ENCODE measurements at regions not wholly inside any gene's neighbourhood (a gene's known extent, or its start where the extent isn't known, plus 50 kb on each side); places are given as distances from the start of the nearest gene placed in this dataset.

DNA sequence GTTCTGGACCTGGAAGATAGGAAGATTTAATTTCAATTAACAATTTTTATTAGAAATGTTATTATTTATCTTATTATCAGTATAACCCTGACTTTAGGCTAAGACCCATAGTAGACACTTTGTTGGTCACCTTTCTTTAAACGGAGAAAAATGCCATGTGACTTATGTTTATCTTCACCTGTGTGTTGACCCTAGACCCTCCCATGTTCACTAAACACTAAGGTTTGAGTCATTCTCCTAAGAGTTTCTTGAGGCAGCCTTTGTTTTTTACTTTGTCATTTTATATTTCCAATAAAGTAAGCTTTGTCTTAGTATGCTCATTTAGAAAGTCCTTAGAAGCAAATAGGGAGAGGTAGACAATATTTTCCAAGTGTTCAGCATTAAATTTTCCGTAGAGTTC is 771.7 kb downstream of the METTL15 start:
- Histone ChIP-seq H4K20me1 (ENCODE audit: low read length) (no peaks in the 10 kb centered on the region), H3F3A (ENCODE audit: low read length, unreplicated experiment) (no peaks in the 10 kb centered on the region), H3K4me2 (ENCODE audit: low read length) (peak overlapping the region; percentile 33; the same call in 1 of the 2 replicates), H3K4me1 (ENCODE audit: insufficient read depth, low read length) (peaks cover 27% of the 10 kb centered on the region), H3K27me3 (ENCODE audit: low read length) (no peaks in the 10 kb centered on the region), H2AFZ (ENCODE audit: low read length) (no peak overlapping the region), H3K9ac (ENCODE audit: low read length) (no peak overlapping the region), H3K36me3 (ENCODE audit: low read depth, low read length) (no peaks in the 10 kb centered on the region), H3K79me2 (ENCODE audit: low read length) (no peaks in the 10 kb centered on the region), H3K9me3 (ENCODE audit: low read length) (no peaks in the 10 kb centered on the region), H3K4me3 (ENCODE audit: low read length) (no peak overlapping the region), H3K27ac (ENCODE audit: low read length) (peak overlapping the region; percentile 39; the same call in 1 of the 2 replicates), H3K9me2 (replicated peaks; ENCODE audit: low read length) (no peaks in the 10 kb centered on the region)
- BruUV-seq (replicated peaks) = no TSS peak
- intact Hi-C loops (cut with micrococcal nuclease) = loop anchor here (5.0 kb wide), 1 partner anchor 123 kb away; no protein-coding TSS in a partner anchor
- TF ChIP-seq, protein P1, sequence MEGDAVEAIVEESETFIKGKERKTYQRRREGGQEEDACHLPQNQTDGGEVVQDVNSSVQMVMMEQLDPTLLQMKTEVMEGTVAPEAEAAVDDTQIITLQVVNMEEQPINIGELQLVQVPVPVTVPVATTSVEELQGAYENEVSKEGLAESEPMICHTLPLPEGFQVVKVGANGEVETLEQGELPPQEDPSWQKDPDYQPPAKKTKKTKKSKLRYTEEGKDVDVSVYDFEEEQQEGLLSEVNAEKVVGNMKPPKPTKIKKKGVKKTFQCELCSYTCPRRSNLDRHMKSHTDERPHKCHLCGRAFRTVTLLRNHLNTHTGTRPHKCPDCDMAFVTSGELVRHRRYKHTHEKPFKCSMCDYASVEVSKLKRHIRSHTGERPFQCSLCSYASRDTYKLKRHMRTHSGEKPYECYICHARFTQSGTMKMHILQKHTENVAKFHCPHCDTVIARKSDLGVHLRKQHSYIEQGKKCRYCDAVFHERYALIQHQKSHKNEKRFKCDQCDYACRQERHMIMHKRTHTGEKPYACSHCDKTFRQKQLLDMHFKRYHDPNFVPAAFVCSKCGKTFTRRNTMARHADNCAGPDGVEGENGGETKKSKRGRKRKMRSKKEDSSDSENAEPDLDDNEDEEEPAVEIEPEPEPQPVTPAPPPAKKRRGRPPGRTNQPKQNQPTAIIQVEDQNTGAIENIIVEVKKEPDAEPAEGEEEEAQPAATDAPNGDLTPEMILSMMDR (conservative IDR thresholded peaks at IDR 0.05; ENCODE audit: low read depth, low read length) = no peak
- TF ChIP-seq EZH2 (IDR thresholded peaks at IDR 0.05; ENCODE audit: low read length, unreplicated experiment) (no peak), EZH2phosphoT487 (IDR thresholded peaks at IDR 0.05; ENCODE audit: borderline replicate concordance, low read length) (no peak)
- DNase-seq (peak; percentile 60), ATAC-seq (peak; percentile 78)
- POLR2A ChIA-PET (ENCODE audit: unreplicated experiment) = no interaction called here
- CTCF ChIA-PET = no interaction called here

DNA sequence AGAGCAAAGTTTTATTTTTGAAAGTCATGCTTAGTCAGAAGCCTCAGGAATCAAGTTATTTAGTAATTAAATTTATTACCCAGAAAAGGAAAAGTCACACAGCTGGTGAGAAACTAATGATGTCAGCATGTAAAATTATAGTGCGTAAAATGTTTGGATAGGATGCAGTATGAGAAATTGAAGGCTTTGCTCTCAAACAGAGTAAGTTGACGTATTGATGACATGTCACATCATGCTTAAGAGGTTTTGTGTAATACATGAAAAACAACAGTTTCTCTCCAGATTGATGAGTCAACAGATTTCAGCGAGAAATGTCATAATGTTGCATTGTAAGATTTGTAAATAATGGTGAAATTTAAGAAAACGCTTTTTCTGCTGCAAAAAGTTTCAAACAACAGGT is 769.8 kb downstream of the METTL15 start:
- peak; percentile 63 for DNase-seq
- Histone ChIP-seq H3K9ac (ENCODE audit: low read length) (0 out of 2 replicates have a peak overlapping the region, but pooled peaks have one; percentile 5), H2AFZ (ENCODE audit: low read length) (no peak overlapping the region), H3K36me3 (ENCODE audit: low read depth, low read length) (no peaks in the 10 kb centered on the region), H3K27ac (ENCODE audit: low read length) (peak overlapping the region; percentile 45), H3F3A (ENCODE audit: low read length, unreplicated experiment) (no peaks in the 10 kb centered on the region), H3K4me3 (ENCODE audit: low read length) (no peak overlapping the region), H3K79me2 (ENCODE audit: low read length) (no peaks in the 10 kb centered on the region), H4K20me1 (ENCODE audit: low read length) (no peaks in the 10 kb centered on the region), H3K27me3 (ENCODE audit: low read length) (no peaks in the 10 kb centered on the region), H3K9me2 (replicated peaks; ENCODE audit: low read length) (no peaks in the 10 kb centered on the region), H3K4me2 (ENCODE audit: low read length) (no peak overlapping the region), H3K9me3 (ENCODE audit: low read length) (no peaks in the 10 kb centered on the region), H3K4me1 (ENCODE audit: insufficient read depth, low read length) (peaks cover 29% of the 10 kb centered on the region)
- no TSS peak for BruUV-seq (replicated peaks)
- ChIA-PET POLR2A (ENCODE audit: unreplicated experiment) (no interaction called here), CTCF (no interaction called here)
- peak; percentile 52 for ATAC-seq
- TF ChIP-seq EZH2phosphoT487 (IDR thresholded peaks at IDR 0.05; ENCODE audit: borderline replicate concordance, low read length) (no peak), EZH2 (IDR thresholded peaks at IDR 0.05; ENCODE audit: low read length, unreplicated experiment) (no peak)
- TF ChIP-seq, protein P1 (conservative IDR thresholded peaks at IDR 0.05; ENCODE audit: low read depth, low read length) = no peak
- intact Hi-C loops (cut with micrococcal nuclease) = loop anchor here (5.0 kb wide), 1 partner anchor 121 kb away; no protein-coding TSS in a partner anchor

DNA sequence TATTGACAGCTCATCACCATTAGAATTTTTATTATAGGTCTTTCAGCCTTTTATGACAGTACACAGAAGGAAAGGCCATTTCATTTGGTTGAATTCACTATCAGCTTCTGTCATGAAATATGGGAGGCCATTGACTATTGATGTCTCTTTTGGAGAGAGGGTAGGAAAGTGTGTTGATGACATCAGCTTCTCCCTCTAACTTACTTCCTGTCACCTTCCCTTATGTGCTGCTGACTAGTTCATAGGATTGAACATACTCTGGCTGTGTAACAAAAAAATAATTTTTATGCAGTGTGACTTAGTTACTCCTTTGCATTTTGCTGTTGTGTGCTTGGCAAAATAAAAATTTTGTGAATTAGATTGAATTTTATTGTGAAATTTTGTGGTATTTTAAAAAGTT is 769.2 kb downstream of the METTL15 start:
- no peaks in the 10 kb centered on the region for H3K9me2 ChIP-seq (replicated peaks; ENCODE audit: low read length)
- BruUV-seq (replicated peaks) = no TSS peak
- peaks cover 29% of the 10 kb centered on the region for H3K4me1 ChIP-seq (ENCODE audit: insufficient read depth, low read length)
- no peak overlapping the region for H3K4me3 ChIP-seq (ENCODE audit: low read length)
- H3K9ac ChIP-seq (ENCODE audit: low read length) = 0 out of 2 replicates have a peak overlapping the region, but pooled peaks have one; percentile 5
- no peak overlapping the region for H3K4me2 ChIP-seq (ENCODE audit: low read length)
- CTCF ChIA-PET = no interaction called here
- DNase-seq (peak; percentile 29), ATAC-seq (peak; percentile 31; the same call in 1 of the 2 replicates)
- no peaks in the 10 kb centered on the region for H3K79me2 ChIP-seq (ENCODE audit: low read length)
- TF ChIP-seq EZH2phosphoT487 (IDR thresholded peaks at IDR 0.05; ENCODE audit: borderline replicate concordance, low read length) = no peak
- no peak for TF ChIP-seq EZH2 (IDR thresholded peaks at IDR 0.05; ENCODE audit: low read length, unreplicated experiment)
- TF ChIP-seq, protein P1 (conservative IDR thresholded peaks at IDR 0.05; ENCODE audit: low read depth, low read length) = no peak
- no peaks in the 10 kb centered on the region for H3K36me3 ChIP-seq (ENCODE audit: low read depth, low read length)
- POLR2A ChIA-PET (ENCODE audit: unreplicated experiment) = no interaction called here
- no peaks in the 10 kb centered on the region for H4K20me1 ChIP-seq (ENCODE audit: low read length)
- H3K9me3 ChIP-seq (ENCODE audit: low read length) = no peaks in the 10 kb centered on the region
- peak overlapping the region; percentile 45 for H3K27ac ChIP-seq (ENCODE audit: low read length)
- no peaks in the 10 kb centered on the region for H3K27me3 ChIP-seq (ENCODE audit: low read length)
- H2AFZ ChIP-seq (ENCODE audit: low read length) = no peak overlapping the region
- intact Hi-C loops (cut with micrococcal nuclease) = loop anchor here (5.0 kb wide), 1 partner anchor 120 kb away; no protein-coding TSS in a partner anchor
- no peaks in the 10 kb centered on the region for H3F3A ChIP-seq (ENCODE audit: low read length, unreplicated experiment)
